Vagina (tissue), 2 donors: ENCODE measurements at regions not wholly inside any gene's neighbourhood (a gene's known extent, or its start where the extent isn't known, plus 50 kb on each side); places are given as distances from the start of the nearest gene placed in this dataset.

Experiments used
- CTCF ChIP-seq, 3 experiments: fragments of 450-650 bp in 2 of 3; fragments of 200-600 bp in 1 of 3; sonication (generic) in 1 of 3; IDR thresholded peaks; one replicate each; pipeline ENCODE4 v1.5.1; 2017 to 2019; ENCODE audit warnings: antibody characterized with exemption in 3 of 3, mild to moderate bottlenecking in 2 of 3, moderate library complexity in 2 of 3
- POLR2A ChIP-seq, 2 donors: fragments of 450-650 bp; IDR thresholded peaks; one replicate each; pipeline ENCODE4 v1.6.1; 2017; ENCODE audit warnings: antibody characterized with exemption in 2 of 2, mild to moderate bottlenecking in 2 of 2, moderate library complexity in 2 of 2

- TF ChIP-seq CTCF (IDR thresholded peaks at IDR 0.05), result no peak
- TF ChIP-seq POLR2A (IDR thresholded peaks at IDR 0.05), result no peak
Observed at GRCh38 chr13:68275758-68276157, 1045.6 kb upstream of the PCDH9 start.
